Thymus (tissue), 11 donors: ENCODE measurements at regions not wholly inside any gene's neighbourhood (a gene's known extent, or its start where the extent isn't known, plus 50 kb on each side); places are given as distances from the start of the nearest gene placed in this dataset.
"Not testable (repeated sequence)": the region's sequence is repeated elsewhere in the genome, so short reads cannot be mapped to it uniquely, and the experiment has no call there.

Experiments used
- DNase-seq, 9 donors: peaks; one replicate each; pipeline ENCODE4 v3.0.0-alpha.2; 2013; ENCODE audit warnings: low spot score in 9 of 9, low read depth in 6 of 9, missing footprints in 1 of 9
- H3K27ac ChIP-seq, 2 donors: one replicate each; pipeline ENCODE4 v1.5.1; 2013; ENCODE audit warnings: control low read depth in 1 of 2, low read depth in 1 of 2, low read length in 1 of 2, mild to moderate bottlenecking in 1 of 2, moderate library complexity in 1 of 2
- H3K27me3 ChIP-seq, 2 donors: one replicate each; pipeline ENCODE4 v1.5.1; 2013; ENCODE audit warnings: low read length in 1 of 2; ENCODE audit not compliant: control insufficient read depth in 2 of 2, insufficient read depth in 1 of 2
- H3K36me3 ChIP-seq, 2 donors: one replicate each; pipeline ENCODE4 v1.5.1; 2013; ENCODE audit warnings: low read length in 1 of 2, mild to moderate bottlenecking in 1 of 2, moderate library complexity in 1 of 2; ENCODE audit not compliant: control insufficient read depth in 2 of 2, insufficient read depth in 2 of 2
- H3K4me1 ChIP-seq, 2 donors: one replicate each; pipeline ENCODE4 v1.5.1; 2013; ENCODE audit warnings: low read length in 2 of 2; ENCODE audit not compliant: control insufficient read depth in 2 of 2, insufficient read depth in 2 of 2
- H3K4me3 ChIP-seq, 2 donors: one replicate each; pipeline ENCODE4 v1.5.1; 2013; ENCODE audit warnings: low read length in 2 of 2, control low read depth in 1 of 2, mild to moderate bottlenecking in 1 of 2
- H3K9me3 ChIP-seq, 2 donors: one replicate each; pipeline ENCODE4 v1.5.1; 2013; ENCODE audit warnings: low read length in 1 of 2, mild to moderate bottlenecking in 1 of 2; ENCODE audit not compliant: control insufficient read depth in 2 of 2, insufficient read depth in 1 of 2
- WGBS: extraction: QIAGEN DNeasy Blood & Tissue Kit; methylation state at CpG from one replicate; pipeline ENCODE4 v1.1.7; 2013; 5-methylcytosine and 5-hydroxymethylcytosine counted together
- donor health status: healthy.

DNA sequence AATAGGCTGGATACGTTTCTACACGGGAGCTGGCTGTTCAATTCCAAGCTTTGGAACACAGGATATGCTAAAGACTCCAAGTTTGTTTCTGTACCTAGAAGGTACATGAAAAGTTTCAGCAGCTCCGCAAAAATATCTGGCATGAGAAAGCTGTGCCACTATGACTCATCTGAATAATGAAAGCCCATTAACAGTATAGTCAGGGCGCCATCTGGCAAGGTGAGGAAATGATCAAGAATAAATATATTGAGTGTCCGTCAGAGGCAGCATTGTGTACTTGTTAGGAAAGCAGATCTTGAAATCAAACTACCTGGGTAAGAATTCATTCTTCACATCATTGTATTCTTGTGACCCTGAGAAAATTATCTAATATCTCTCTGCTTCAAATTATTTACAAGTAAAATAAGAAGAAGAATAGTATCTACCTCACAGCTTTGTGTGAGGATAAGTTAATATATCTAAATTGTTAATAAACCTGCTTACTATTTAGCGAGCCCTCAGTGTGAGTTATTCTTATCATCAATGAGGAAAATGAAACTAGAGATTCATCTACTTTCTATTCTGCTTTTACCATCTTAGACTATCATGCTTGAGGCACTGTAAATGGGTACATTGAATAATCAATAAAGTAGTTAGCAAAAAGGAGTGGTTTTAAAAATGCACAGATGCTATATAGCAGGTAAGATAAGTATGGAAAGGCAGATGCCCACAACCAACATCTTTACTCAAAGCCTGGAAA, 53.5 kb downstream of the FSCB start:
- no peak for DNase-seq
- no peak overlapping the region for H3K4me3 ChIP-seq
- WGBS, result 93% methylated on average over 6 of the region's 6 CpGs
- no peaks in the 10 kb centered on the region for H3K27me3 ChIP-seq
- H3K9me3 ChIP-seq, result peaks cover 2 to 7% of the 10 kb centered on the region in 2 donors
- no peaks in the 10 kb centered on the region for H3K36me3 ChIP-seq
- H3K4me1 ChIP-seq, result no peaks in the 10 kb centered on the region
- H3K27ac ChIP-seq, result no peak overlapping the region

DNA sequence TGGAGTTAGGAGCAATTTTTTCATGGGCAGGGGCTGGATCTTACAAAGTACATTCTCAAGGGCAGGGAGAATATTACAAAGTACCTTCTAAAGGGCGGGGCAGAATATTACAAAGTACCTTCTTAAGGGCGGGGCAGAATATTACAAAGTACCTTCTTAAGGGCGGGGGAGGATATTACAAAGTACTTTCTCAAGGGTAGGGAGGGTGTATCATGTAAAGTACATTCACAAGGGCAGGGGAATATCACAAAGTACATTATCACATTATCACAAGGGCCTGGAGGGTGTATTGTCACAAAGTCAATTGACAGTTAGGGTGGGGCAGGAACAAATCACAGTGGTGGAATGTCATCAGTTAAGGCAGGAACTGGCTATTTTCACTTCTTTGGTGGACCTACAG, 56.9 kb downstream of the FSCB start:
- H3K4me3 ChIP-seq, H3K27me3 ChIP-seq, DNase-seq, H3K36me3 ChIP-seq, H3K27ac ChIP-seq, H3K4me1 ChIP-seq, H3K9me3 ChIP-seq: not testable (repeated sequence)
- 97% methylated on average over 3 of the region's 3 CpGs for WGBS

- no peak for DNase-seq
- no peaks in the 10 kb centered on the region for H3K36me3 ChIP-seq
- 90% methylated on average over 2 of the region's 2 CpGs for WGBS
- no peaks in the 10 kb centered on the region for H3K27me3 ChIP-seq
- H3K4me1 ChIP-seq, result no peaks in the 10 kb centered on the region
- no peak overlapping the region for H3K4me3 ChIP-seq
- H3K27ac ChIP-seq, result no peak overlapping the region
- H3K9me3 ChIP-seq, result no peaks in the 10 kb centered on the region
These were observed 57.4 kb downstream of the FSCB start for GRCh38 chr14:44449680-44450079.

- Histone ChIP-seq H3K36me3 (no peaks in the 10 kb centered on the region), H3K4me1 (no peaks in the 10 kb centered on the region), H3K27ac (no peak overlapping the region), H3K27me3 (no peaks in the 10 kb centered on the region), H3K9me3 (no peaks in the 10 kb centered on the region), H3K4me3 (no peak overlapping the region)
- no peak for DNase-seq
- 87% methylated on average over 5 of the region's 5 CpGs for WGBS
These were observed 58.1 kb downstream of the FSCB start for GRCh38 chr14:44448951-44449358.

DNA sequence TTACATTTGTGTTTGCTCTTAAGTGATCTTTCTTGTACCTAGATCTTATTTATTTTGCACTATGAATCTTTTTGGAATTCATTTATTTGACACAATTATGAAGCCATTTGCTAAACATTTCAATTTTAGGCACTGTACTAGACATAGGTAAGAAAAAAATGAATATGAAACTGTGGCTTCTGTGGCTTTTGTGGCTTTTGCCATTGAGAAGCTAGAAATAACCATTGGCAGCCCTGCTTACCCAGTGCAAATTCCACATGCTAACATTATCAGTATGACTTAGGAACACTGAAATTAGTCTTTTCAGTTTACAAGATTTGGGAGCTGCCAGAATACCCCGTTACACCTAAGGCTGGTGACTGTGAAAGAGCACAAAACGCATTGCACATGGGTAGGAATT, 60.1 kb downstream of the FSCB start:
- DNase-seq, result no peak
- WGBS, result 67% methylated on average over 2 of the region's 2 CpGs

GRCh38 chr14:44444454-44444853, 62.6 kb downstream of the FSCB start:
- H3K36me3 ChIP-seq, result no peaks in the 10 kb centered on the region
- DNase-seq, result no peak
- WGBS, result 97% methylated on average over 1 of the region's 1 CpG

More for the DNA sequence above, 60.1 kb downstream of the FSCB start:
- H3K9me3 ChIP-seq, result no peaks in the 10 kb centered on the region
- no peak overlapping the region for H3K4me3 ChIP-seq
- no peaks in the 10 kb centered on the region for H3K36me3 ChIP-seq
- H3K4me1 ChIP-seq, result no peaks in the 10 kb centered on the region
- no peaks in the 10 kb centered on the region for H3K27me3 ChIP-seq
- H3K27ac ChIP-seq, result no peak overlapping the region

GRCh38 chr14:44438936-44439335, 68.1 kb downstream of the FSCB start:
- H3K27ac ChIP-seq, result no peak overlapping the region
- no peaks in the 10 kb centered on the region for H3K4me1 ChIP-seq
- DNase-seq, result no peak
- no peaks in the 10 kb centered on the region for H3K27me3 ChIP-seq
- no peaks in the 10 kb centered on the region for H3K36me3 ChIP-seq
- H3K4me3 ChIP-seq, result no peak overlapping the region
- no peaks in the 10 kb centered on the region for H3K9me3 ChIP-seq

More at GRCh38 chr14:44444454-44444853, 62.6 kb downstream of the FSCB start:
- H3K27me3 ChIP-seq, result no peaks in the 10 kb centered on the region
- H3K4me3 ChIP-seq, result no peak overlapping the region
- H3K4me1 ChIP-seq, result no peaks in the 10 kb centered on the region
- H3K27ac ChIP-seq, result no peak overlapping the region
- no peaks in the 10 kb centered on the region for H3K9me3 ChIP-seq

- Histone ChIP-seq H3K4me1 (no peaks in the 10 kb centered on the region), H3K27me3 (no peaks in the 10 kb centered on the region), H3K4me3 (no peak overlapping the region), H3K27ac (no peak overlapping the region), H3K36me3 (no peaks in the 10 kb centered on the region), H3K9me3 (no peaks in the 10 kb centered on the region)
- WGBS, result 55% methylated on average over 1 of the region's 1 CpG
- DNase-seq, result no peak
These were observed 68.9 kb downstream of the FSCB start for GRCh38 chr14:44438221-44438620.

GRCh38 chr14:44436458-44436857, 70.6 kb downstream of the FSCB start:
- Histone ChIP-seq H3K4me1 (no peaks in the 10 kb centered on the region), H3K27me3 (no peaks in the 10 kb centered on the region), H3K27ac (no peak overlapping the region), H3K36me3 (no peaks in the 10 kb centered on the region), H3K4me3 (no peak overlapping the region), H3K9me3 (no peaks in the 10 kb centered on the region)
- no peak for DNase-seq
